CD14-positive monocyte (primary cell): ENCODE measurements at regions not wholly inside any gene's neighbourhood (a gene's known extent, or its start where the extent isn't known, plus 50 kb on each side); places are given as distances from the start of the nearest gene placed in this dataset.

Source experiments
- DNase-seq, 3 donors: peaks; one replicate each; pipeline ENCODE4 v3.0.0-alpha.2; 2011 to 2022
- H2AFZ ChIP-seq: 2 replicates; pipeline ENCODE4 v1.6.0; 2012; ENCODE audit warnings: mild to moderate bottlenecking, low read depth, low read length, inconsistent platforms; ENCODE audit not compliant: insufficient read depth, poor library complexity, severe bottlenecking
- H3K27ac ChIP-seq, 2 donors: 1 replicate in 1 of 2; 2 replicates in 1 of 2; pipeline ENCODE4 v1.5.1; 2012 to 2013; ENCODE audit warnings: low read length in 2 of 2, control low read depth in 1 of 2, inconsistent platforms in 1 of 2, low read depth in 1 of 2, mild to moderate bottlenecking in 1 of 2
- H3K27me3 ChIP-seq, 2 donors: one replicate each; pipeline versions ENCODE4 v1.6.0 to v1.6.1; 2011 to 2013; ENCODE audit warnings: low read length in 2 of 2; ENCODE audit not compliant: control insufficient read depth in 2 of 2, insufficient read depth in 2 of 2
- H3K36me3 ChIP-seq, 2 donors: replicated peaks in 1 of 2; 1 replicate in 1 of 2; 2 replicates in 1 of 2; pipeline versions ENCODE4 v1.5.1 to v1.6.1; 2012 to 2013; ENCODE audit warnings: low read length in 2 of 2, control low read depth in 1 of 2, inconsistent platforms in 1 of 2, mild to moderate bottlenecking in 1 of 2; ENCODE audit not compliant: insufficient read depth in 2 of 2, control insufficient read depth in 1 of 2
- H3K4me1 ChIP-seq, 2 donors: 1 replicate in 1 of 2; 2 replicates in 1 of 2; pipeline versions ENCODE4 v1.5.1 to v1.6.1; 2012 to 2013; ENCODE audit warnings: low read length in 2 of 2, control low read depth in 1 of 2, inconsistent platforms in 1 of 2, mild to moderate bottlenecking in 1 of 2, moderate library complexity in 1 of 2; ENCODE audit not compliant: insufficient read depth in 2 of 2, control insufficient read depth in 1 of 2
- H3K4me2 ChIP-seq: replicated peaks from 2 replicates; pipeline ENCODE3; 2012; ENCODE audit warnings: low read length, moderate library complexity, mild to moderate bottlenecking; ENCODE audit not compliant: poor library complexity, severe bottlenecking; ENCODE audit errors: extremely low read depth
- H3K4me3 ChIP-seq, 3 experiments: fragments of 200-600 bp in 1 of 3; sonication (generic) in 1 of 3; replicated peaks in 1 of 3; 1 replicate in 2 of 3; 2 replicates in 1 of 3; pipeline ENCODE4 v1.5.1; 2011 to 2013; ENCODE audit warnings: low read length in 3 of 3, mild to moderate bottlenecking in 3 of 3, control low read depth in 2 of 3, low read depth in 2 of 3, inconsistent platforms in 1 of 3, moderate library complexity in 1 of 3
- H3K79me2 ChIP-seq: 2 replicates; pipeline ENCODE4 v1.6.0; 2012; ENCODE audit warnings: mild to moderate bottlenecking, control low read depth, inconsistent platforms, low read length, moderate library complexity; ENCODE audit not compliant: insufficient read depth
- H3K9ac ChIP-seq: 2 replicates; pipeline ENCODE4 v1.6.0; 2017; ENCODE audit warnings: low read length, mild to moderate bottlenecking; ENCODE audit not compliant: insufficient read depth, poor library complexity, severe bottlenecking
- H3K9me3 ChIP-seq, 2 donors: replicated peaks in 1 of 2; 1 replicate in 1 of 2; 2 replicates in 1 of 2; pipeline versions ENCODE4 v1.5.1 to v1.6.1; 2012 to 2013; ENCODE audit warnings: low read length in 2 of 2, control low read depth in 1 of 2; ENCODE audit not compliant: control insufficient read depth in 1 of 2, insufficient read depth in 1 of 2
- H4K20me1 ChIP-seq: 2 replicates; pipeline ENCODE4 v1.6.0; 2012; ENCODE audit warnings: mild to moderate bottlenecking, low read length, control low read depth, moderate library complexity; ENCODE audit not compliant: insufficient read depth
- H3K27ac Mint-ChIP-seq, 7 donors: one replicate each; pipeline ENCODE4 v1.8.0; 2020; ENCODE audit warnings: mild to moderate bottlenecking in 7 of 7, mixed read lengths in 7 of 7, moderate library complexity in 6 of 7, inconsistent platforms in 2 of 7
- H3K27me3 Mint-ChIP-seq, 3 donors: one replicate each; pipeline ENCODE4 v1.8.0; 2021 to 2022; ENCODE audit warnings: low read depth in 3 of 3, mild to moderate bottlenecking in 3 of 3, mixed read lengths in 3 of 3, moderate library complexity in 3 of 3, inconsistent platforms in 1 of 3
- H3K36me3 Mint-ChIP-seq, 2 donors: one replicate each; pipeline ENCODE4 v1.8.0; 2020; ENCODE audit warnings: mixed read lengths in 2 of 2, inconsistent platforms in 1 of 2, mild to moderate bottlenecking in 1 of 2
- H3K4me1 Mint-ChIP-seq: one replicate; pipeline ENCODE4 v1.8.0; 2020; ENCODE audit warnings: mild to moderate bottlenecking, mixed read lengths
- H3K4me3 Mint-ChIP-seq, 2 donors: one replicate each; pipeline ENCODE4 v1.8.0; 2020; ENCODE audit warnings: mild to moderate bottlenecking in 2 of 2, mixed read lengths in 2 of 2, moderate library complexity in 1 of 2
- H3K9me3 Mint-ChIP-seq, 7 donors: one replicate each; pipeline ENCODE4 v1.8.0; 2020 to 2022; ENCODE audit warnings: mixed read lengths in 7 of 7, mild to moderate bottlenecking in 6 of 7, moderate library complexity in 6 of 7, inconsistent platforms in 2 of 7
- CTCF ChIP-seq: fragments of 200-600 bp; IDR thresholded peaks from one replicate; pipeline ENCODE4 v1.8.0; 2022; ENCODE audit warnings: antibody characterized with exemption, mild to moderate bottlenecking
- WGBS: methylation state at CpG from one replicate; pipeline ENCODE4 v1.1.5; 2013; ENCODE audit warnings: missing lambda C conversion rate; ENCODE audit not compliant: insufficient coverage; 5-methylcytosine and 5-hydroxymethylcytosine counted together
- intact Hi-C, 2 donors: fragments of 100-400 bp; cut with micrococcal nuclease; formaldehyde crosslinking; loops; one replicate each; pipeline versions ENCODE4 v1.15.0 to v1.15.1; 2023

DNA sequence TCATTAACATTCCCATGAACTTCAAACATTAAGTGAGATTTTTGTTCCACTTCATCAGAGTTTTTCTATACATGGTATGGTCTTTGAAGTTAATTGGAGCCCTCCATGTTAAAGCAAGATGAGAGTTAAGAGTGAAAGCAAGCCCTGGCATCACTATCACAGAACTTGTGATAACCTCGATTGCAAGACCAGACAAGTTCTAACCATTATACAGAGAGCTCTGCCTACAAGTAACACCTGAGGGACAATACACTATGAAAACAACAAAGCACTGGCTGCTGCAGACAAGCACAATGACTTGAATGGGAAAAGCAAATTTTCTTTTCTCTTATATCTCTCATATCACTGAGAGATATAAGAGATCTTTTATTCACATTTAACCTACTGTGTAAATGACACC is 126.6 kb upstream of the GYPA start:
- H3K9me3 ChIP-seq = no peaks in the 10 kb centered on the region
- H3K4me1 Mint-ChIP-seq = no peaks in the 10 kb centered on the region
- H3K9me3 Mint-ChIP-seq = peaks cover 0 to 2% (median 0%) of the 10 kb centered on the region in 7 donors
- no peaks in the 10 kb centered on the region for H4K20me1 ChIP-seq
- no peak overlapping the region for H3K4me3 Mint-ChIP-seq
- H3K27ac Mint-ChIP-seq = no peak overlapping the region
- H3K36me3 ChIP-seq = no peaks in the 10 kb centered on the region
- no peaks in the 10 kb centered on the region for H3K79me2 ChIP-seq
- no peak overlapping the region for H3K9ac ChIP-seq
- peaks cover 0 to 2% (median 0%) of the 10 kb centered on the region in 3 donors for H3K27me3 Mint-ChIP-seq
- intact Hi-C loops = no loop called here
- H3K27ac ChIP-seq = no peak overlapping the region
- H3K4me1 ChIP-seq = no peaks in the 10 kb centered on the region
- no peak overlapping the region for H3K4me3 ChIP-seq
- no peaks in the 10 kb centered on the region for H3K36me3 Mint-ChIP-seq
- no peak for DNase-seq
- H3K4me2 ChIP-seq = no peak overlapping the region
- no CpG with 5 or more reads among the region's 1 CpG for WGBS
- H3K27me3 ChIP-seq = no peaks in the 10 kb centered on the region
- H2AFZ ChIP-seq = no peak overlapping the region
- no peak for TF ChIP-seq CTCF

DNA sequence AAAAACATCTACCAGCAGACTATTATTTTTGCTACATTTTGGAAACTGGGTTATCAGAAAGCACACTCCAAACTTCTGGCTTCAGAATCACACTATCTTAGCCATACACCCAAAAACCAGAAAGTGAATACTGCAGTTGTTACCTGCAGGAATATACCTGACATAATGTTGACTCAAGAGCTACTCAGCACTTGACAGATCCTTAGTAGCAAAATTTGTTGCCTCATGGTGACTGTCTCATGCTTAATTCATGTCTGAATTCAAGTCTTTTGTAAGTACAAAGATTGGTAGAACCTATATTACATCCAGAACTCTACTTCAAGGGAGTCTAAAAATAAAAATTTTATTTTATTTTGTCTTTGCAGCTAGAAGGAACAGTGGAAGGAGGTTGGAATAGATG is 140.2 kb upstream of the GYPA start:
- Histone ChIP-seq H2AFZ (no peak overlapping the region), H3K4me2 (no peak overlapping the region), H3K27ac (no peak overlapping the region), H3K79me2 (no peaks in the 10 kb centered on the region), H3K9ac (no peak overlapping the region), H3K27me3 (no peaks in the 10 kb centered on the region), H3K9me3 (no peaks in the 10 kb centered on the region), H3K4me3 (no peak overlapping the region), H4K20me1 (no peaks in the 10 kb centered on the region), H3K4me1 (no peaks in the 10 kb centered on the region), H3K36me3 (no peaks in the 10 kb centered on the region)
- H3K27me3 Mint-ChIP-seq = peaks cover 2% of the 10 kb centered on the region in 3 donors
- H3K9me3 Mint-ChIP-seq = peaks cover 0 to 5% (median 3%) of the 10 kb centered on the region in 7 donors
- intact Hi-C loops = no loop called here
- no peak overlapping the region for H3K27ac Mint-ChIP-seq
- no peaks in the 10 kb centered on the region for H3K4me1 Mint-ChIP-seq
- no peaks in the 10 kb centered on the region for H3K36me3 Mint-ChIP-seq
- H3K4me3 Mint-ChIP-seq = no peak overlapping the region
- no peak for TF ChIP-seq CTCF
- DNase-seq = no peak
